ENCODE measurements at regions not wholly inside any gene's neighbourhood (a gene's known extent, or its start where the extent isn't known, plus 50 kb on each side); places are given as distances from the start of the nearest gene placed in this dataset.

GRCh38 chrX:4831574-4831973, 1118.1 kb upstream of the PRKX start:
- Mint-ChIP-seq H3K27ac (ENCODE audit: unreplicated experiment) (no peak overlapping the region), H3K27me3 (ENCODE audit: low read depth) (no peaks in the 10 kb centered on the region), H3K36me3 (ENCODE audit: low read depth) (no peaks in the 10 kb centered on the region), H3K4me3 (ENCODE audit: unreplicated experiment) (no peak overlapping the region), H3K9me3 (ENCODE audit: low read depth) (peaks cover 26% of the 10 kb centered on the region), H3K4me1 (ENCODE audit: low read depth) (no peaks in the 10 kb centered on the region)
- no peak for DNase-seq (ENCODE audit: low spot score)
- no peak for TF ChIP-seq CTCF (IDR thresholded peaks at IDR 0.05)

- Mint-ChIP-seq H3K4me3 (ENCODE audit: unreplicated experiment) (no peak overlapping the region), H3K4me1 (ENCODE audit: low read depth) (no peaks in the 10 kb centered on the region), H3K36me3 (ENCODE audit: low read depth) (no peaks in the 10 kb centered on the region), H3K27ac (ENCODE audit: unreplicated experiment) (no peak overlapping the region), H3K27me3 (ENCODE audit: low read depth) (no peaks in the 10 kb centered on the region), H3K9me3 (ENCODE audit: low read depth) (peaks cover 25% of the 10 kb centered on the region)
- DNase-seq (ENCODE audit: low spot score), result no peak
- no peak for TF ChIP-seq CTCF (IDR thresholded peaks at IDR 0.05)
Observed at GRCh38 chrX:4830880-4831557, 1117.6 kb upstream of the PRKX start.

GRCh38 chrX:4825550-4825949, 1112.1 kb upstream of the PRKX start:
- no peaks in the 10 kb centered on the region for H3K4me1 Mint-ChIP-seq (ENCODE audit: low read depth)
- H3K27ac Mint-ChIP-seq (ENCODE audit: unreplicated experiment), result no peak overlapping the region
- H3K27me3 Mint-ChIP-seq (ENCODE audit: low read depth), result no peaks in the 10 kb centered on the region
- H3K36me3 Mint-ChIP-seq (ENCODE audit: low read depth), result no peaks in the 10 kb centered on the region
- H3K9me3 Mint-ChIP-seq (ENCODE audit: low read depth), result peaks cover 31% of the 10 kb centered on the region
- H3K4me3 Mint-ChIP-seq (ENCODE audit: unreplicated experiment), result no peak overlapping the region
- TF ChIP-seq CTCF (IDR thresholded peaks at IDR 0.05), result no peak
- no peak for DNase-seq (ENCODE audit: low spot score)

- TF ChIP-seq CTCF (IDR thresholded peaks at IDR 0.05), result no peak
- Mint-ChIP-seq H3K27me3 (ENCODE audit: low read depth) (no peaks in the 10 kb centered on the region), H3K4me1 (ENCODE audit: low read depth) (no peaks in the 10 kb centered on the region), H3K9me3 (ENCODE audit: low read depth) (peaks cover 43% of the 10 kb centered on the region), H3K36me3 (ENCODE audit: low read depth) (no peaks in the 10 kb centered on the region), H3K4me3 (ENCODE audit: unreplicated experiment) (no peak overlapping the region), H3K27ac (ENCODE audit: unreplicated experiment) (no peak overlapping the region)
- DNase-seq (ENCODE audit: low spot score), result no peak
Observed at GRCh38 chrX:4809571-4809970, 1096.1 kb upstream of the PRKX start.

- Mint-ChIP-seq H3K4me1 (ENCODE audit: low read depth) (no peaks in the 10 kb centered on the region), H3K36me3 (ENCODE audit: low read depth) (no peaks in the 10 kb centered on the region), H3K27ac (ENCODE audit: unreplicated experiment) (no peak overlapping the region), H3K27me3 (ENCODE audit: low read depth) (no peaks in the 10 kb centered on the region), H3K4me3 (ENCODE audit: unreplicated experiment) (no peak overlapping the region), H3K9me3 (ENCODE audit: low read depth) (peaks cover 44% of the 10 kb centered on the region)
- no peak for TF ChIP-seq CTCF (IDR thresholded peaks at IDR 0.05)
- no peak for DNase-seq (ENCODE audit: low spot score)
Observed at GRCh38 chrX:4805502-4805901, 1092.1 kb upstream of the PRKX start.
